GM12891 (cell line): ENCODE measurements at regions not wholly inside any gene's neighbourhood (a gene's known extent, or its start where the extent isn't known, plus 50 kb on each side); places are given as distances from the start of the nearest gene placed in this dataset.

Experiments used
- PAX5 ChIP-seq: IDR thresholded peaks from 2 replicates; pipeline ENCODE4 v1.6.1; 2011; ENCODE audit warnings: low read length, moderate library complexity, mild to moderate bottlenecking; ENCODE audit not compliant: insufficient read depth, severe bottlenecking
- POLR2A ChIP-seq: IDR thresholded peaks from 2 replicates; pipeline ENCODE4 v1.6.1; 2011; ENCODE audit warnings: low read depth, low read length, control low read depth
- POLR2AphosphoS5 ChIP-seq: IDR thresholded peaks from 2 replicates; pipeline ENCODE4 v1.6.1; 2011; ENCODE audit warnings: low read depth, low read length, control low read depth
- POU2F2 ChIP-seq: IDR thresholded peaks from 2 replicates; pipeline ENCODE4 v1.6.1; 2011; ENCODE audit warnings: low read depth, mild to moderate bottlenecking, control low read depth, low read length, moderate library complexity
- SPI1 ChIP-seq: IDR thresholded peaks from 2 replicates; pipeline ENCODE4 v1.6.1; 2011; ENCODE audit warnings: low read depth, low read length, control low read depth
- TAF1 ChIP-seq: IDR thresholded peaks from 2 replicates; pipeline ENCODE4 v1.6.1; 2011; ENCODE audit warnings: low read depth, low read length, control low read depth

GRCh38 chr5:120257358-120257971 lies 206.6 kb upstream of the PRR16 start:
- TF ChIP-seq POLR2A: no peak
- no peak for TF ChIP-seq TAF1
- no peak for TF ChIP-seq PAX5
- no peak for TF ChIP-seq POLR2AphosphoS5
- no peak for TF ChIP-seq SPI1
- no peak for TF ChIP-seq POU2F2
